ENCODE measurements at regions not wholly inside any gene's neighbourhood (a gene's known extent, or its start where the extent isn't known, plus 50 kb on each side); places are given as distances from the start of the nearest gene placed in this dataset.

DNA sequence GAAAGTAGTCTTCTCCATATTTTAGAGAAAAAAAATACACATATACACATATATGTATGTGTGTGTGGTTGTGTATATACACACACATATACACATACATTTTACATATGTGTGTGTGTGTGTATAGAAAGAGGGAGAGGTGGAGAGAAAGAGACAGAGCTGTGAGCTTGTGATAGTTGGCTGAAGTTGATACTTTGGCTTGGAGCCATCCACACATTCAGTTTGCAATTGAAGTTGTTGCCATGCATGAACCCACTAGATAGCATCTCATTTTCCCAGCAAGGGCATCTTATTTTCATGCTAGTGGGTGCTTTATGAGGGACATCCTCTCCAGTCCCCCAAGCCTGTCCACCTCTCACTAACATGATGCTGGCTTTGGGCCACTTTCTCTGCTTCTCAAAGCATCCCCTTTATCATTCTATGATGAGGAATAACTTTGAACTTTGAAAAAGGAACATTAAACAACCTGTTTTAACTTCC, 228.6 kb downstream of the ZNF621 start:
- H3K4me2 ChIP-seq (ENCODE audit: insufficient read depth in 1 of 2, low read depth in 2 of 2, low read length in 2 of 2), result no peak overlapping the region
- no peak for FAIRE-seq
- H2BK120ac ChIP-seq (replicated peaks; ENCODE audit: low read depth, low read length), result no peak overlapping the region
- TF ChIP-seq CTBP2 (IDR thresholded peaks at IDR 0.05; ENCODE audit: borderline replicate concordance, insufficient read depth, insufficient read length, low read length) (no peak), PHF8 (conservative IDR thresholded peaks at IDR 0.05; ENCODE audit: low read depth, low read length) (no peak), ATF2 (IDR thresholded peaks at IDR 0.05; ENCODE audit: low read length) (no peak), CBX5 (IDR thresholded peaks at IDR 0.05; ENCODE audit: low read depth, low read length) (no peak), KDM5A (IDR thresholded peaks at IDR 0.05; ENCODE audit: low read length) (no peak), CEBPB (IDR thresholded peaks at IDR 0.05; ENCODE audit: low read depth, low read length) (no peak), ZNF274 (IDR thresholded peaks at IDR 0.05; ENCODE audit: borderline replicate concordance, extremely low read depth, low read length) (no peak), TEAD4 (IDR thresholded peaks at IDR 0.05; ENCODE audit: low read depth, low read length) (no peak), HDAC2 (IDR thresholded peaks at IDR 0.05; ENCODE audit: borderline replicate concordance in 1 of 2, low read depth in 2 of 2, low read length in 2 of 2) (no peak), SP2 (IDR thresholded peaks at IDR 0.05; ENCODE audit: low read length) (no peak), RBBP5 (IDR thresholded peaks at IDR 0.05; ENCODE audit: borderline replicate concordance, low read depth, low read length) (no peak), NRF1 (IDR thresholded peaks at IDR 0.05; ENCODE audit: low read depth, low read length) (no peak), SRF (IDR thresholded peaks at IDR 0.05; ENCODE audit: low read depth, low read length) (no peak)

More for the DNA sequence above, 228.6 kb downstream of the ZNF621 start:
- no peak overlapping the region for H2BK12ac ChIP-seq (ENCODE audit: low read depth, low read length)
- no peak overlapping the region for H3K14ac ChIP-seq (ENCODE audit: insufficient read length)
- no peak overlapping the region for H2AFZ ChIP-seq (ENCODE audit: low read length)
- no peak overlapping the region for H3K56ac ChIP-seq (replicated peaks; ENCODE audit: insufficient read length, low read depth, low read length)
- no peaks in the 10 kb centered on the region for H3K79me1 ChIP-seq (ENCODE audit: low read depth, low read length)
- no peak overlapping the region for H4K8ac ChIP-seq (ENCODE audit: extremely low read depth, insufficient read depth, low read length)
- no peak overlapping the region for H2BK15ac ChIP-seq (ENCODE audit: low read length)
- H4K5ac ChIP-seq (ENCODE audit: insufficient read length, low read depth, low read length), result no peak overlapping the region
- POLR2A ChIA-PET (ENCODE audit: partially characterized antibody), result no interaction called here
- H3K9ac ChIP-seq (replicated peaks in 1 of 4; ENCODE audit: extremely low read depth in 1 of 4, low read depth in 3 of 4, low read length in 3 of 4), result no peak overlapping the region
- H4K91ac ChIP-seq (replicated peaks; ENCODE audit: insufficient read length, low read length), result no peak overlapping the region
- no peaks in the 10 kb centered on the region for H3K23me2 ChIP-seq (ENCODE audit: low read depth, low read length)
- H3K79me2 ChIP-seq (ENCODE audit: control insufficient read depth in 1 of 2, insufficient read depth in 2 of 2, low read length in 2 of 2), result no peaks in the 10 kb centered on the region
- H3K4ac ChIP-seq (replicated peaks; ENCODE audit: insufficient read length, low read depth, low read length), result no peak overlapping the region
- no peaks in the 10 kb centered on the region for H3K9me3 ChIP-seq (ENCODE audit: insufficient read depth in 2 of 2, low read depth in 1 of 2, low read length in 1 of 2)
- H3K4me1 ChIP-seq (replicated peaks in 1 of 4; ENCODE audit: control insufficient read depth in 3 of 4, insufficient read depth in 4 of 4, low read length in 3 of 4), result 0 out of 7 replicates have a peak, but pooled peaks cover 0 to 3% (median 0%) of the 10 kb centered on the region in 4 experiments
- no peaks in the 10 kb centered on the region for H3K36me3 ChIP-seq (ENCODE audit: control insufficient read depth in 2 of 4, insufficient read depth in 4 of 4, low read length in 3 of 4)
- H2BK5ac ChIP-seq (ENCODE audit: low read depth, low read length), result no peak overlapping the region
- DNase-seq (ENCODE audit: low read depth in 1 of 2, low spot score in 2 of 2), result no peak
- no peak overlapping the region for H3K27ac ChIP-seq (ENCODE audit: low read depth, low read length)
- no peak overlapping the region for H2BK20ac ChIP-seq (ENCODE audit: low read length)
- CTCF ChIA-PET (ENCODE audit: partially characterized antibody), result interaction anchor here (0.6 kb wide), 1 partner anchor 316 kb away, joined by 3 read pairs; no protein-coding TSS in a partner anchor
- H2AK5ac ChIP-seq (ENCODE audit: low read depth, low read length), result no peak overlapping the region
- no peaks in the 10 kb centered on the region for H4K20me1 ChIP-seq (replicated peaks in 1 of 2; ENCODE audit: control insufficient read depth in 1 of 2, insufficient read depth in 2 of 2, low read length in 2 of 2)
- H3K18ac ChIP-seq (ENCODE audit: extremely low read depth, low read length), result no peak overlapping the region
- H3K23ac ChIP-seq (ENCODE audit: insufficient read length), result no peak overlapping the region
- no peak overlapping the region for H3K4me3 ChIP-seq (ENCODE audit: extremely low read depth in 1 of 4, insufficient read depth in 2 of 4, low read depth in 3 of 4, low read length in 4 of 4)
- H3K27me3 ChIP-seq (replicated peaks in 1 of 4; ENCODE audit: control insufficient read depth in 3 of 4, extremely low read depth in 1 of 4, insufficient read depth in 3 of 4, low read length in 3 of 4), result no peaks in the 10 kb centered on the region
